H1 (cell line): ENCODE measurements at regions not wholly inside any gene's neighbourhood (a gene's known extent, or its start where the extent isn't known, plus 50 kb on each side); places are given as distances from the start of the nearest gene placed in this dataset.

ENCODE experiments used
- MAX ChIP-seq: IDR thresholded peaks from 2 replicates; pipeline ENCODE4 v1.6.1; 2012; ENCODE audit warnings: inconsistent platforms
- NANOG ChIP-seq: IDR thresholded peaks from 2 replicates; pipeline ENCODE4 v1.6.1; 2011; ENCODE audit warnings: low read length, low read depth, mild to moderate bottlenecking, inconsistent platforms; ENCODE audit not compliant: insufficient read depth, poor library complexity, severe bottlenecking
- RNF2 ChIP-seq: fragments of 200-900, 300-1000 bp; sonication (generic); IDR thresholded peaks from 2 replicates; pipeline ENCODE4 v1.7.1; 2016; ENCODE audit warnings: borderline replicate concordance, low read depth, mild to moderate bottlenecking, antibody characterized with exemption, low read length; ENCODE audit not compliant: poor library complexity, severe bottlenecking; ENCODE audit errors: missing control alignments
- SP2 ChIP-seq: IDR thresholded peaks from 2 replicates; pipeline ENCODE4 v1.6.1; 2012; ENCODE audit warnings: mild to moderate bottlenecking, low read length, inconsistent platforms
- SP4 ChIP-seq: IDR thresholded peaks from 2 replicates; pipeline ENCODE4 v1.6.1; 2012; ENCODE audit warnings: low read length, inconsistent platforms
- TCF12 ChIP-seq: IDR thresholded peaks from 2 replicates; pipeline ENCODE4 v1.6.1; 2011; ENCODE audit warnings: low read depth, mild to moderate bottlenecking, low read length

DNA sequence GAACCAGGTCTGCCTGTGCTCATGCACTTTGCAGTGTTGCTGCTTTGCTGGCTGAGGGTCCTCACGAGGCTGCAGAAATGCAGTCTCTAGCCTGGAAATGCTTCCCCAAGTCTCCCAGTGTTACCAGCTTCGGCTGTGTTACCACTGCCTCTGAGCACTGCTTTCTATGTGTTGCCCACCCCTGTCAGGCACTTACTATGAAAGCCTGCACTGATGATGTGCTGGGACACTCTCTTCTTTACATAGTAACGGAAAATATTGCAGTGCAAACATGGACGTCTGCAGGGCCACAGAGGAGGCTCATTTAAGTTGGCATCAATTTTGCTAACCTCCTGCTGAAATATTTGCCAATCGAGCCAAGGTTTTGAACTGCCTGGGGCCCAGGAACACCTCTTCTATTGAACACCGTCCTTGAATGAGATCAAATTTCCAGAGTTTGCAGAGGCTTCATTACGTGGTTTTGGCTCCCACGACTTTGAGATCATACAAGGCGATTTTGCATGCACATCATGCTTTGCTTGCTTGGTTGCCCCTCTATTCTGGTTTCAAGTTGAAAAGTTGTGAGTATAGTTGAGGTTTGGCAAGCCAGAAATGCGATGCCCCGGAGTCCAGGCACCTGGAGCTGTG, 404.7 kb upstream of the PODXL start (continued):
- TF ChIP-seq SP4 = no peak
- TF ChIP-seq RNF2 = no peak
- TF ChIP-seq MAX = no peak
- TF ChIP-seq TCF12 = no peak
- TF ChIP-seq SP2 = no peak
- no peak for TF ChIP-seq NANOG
